ENCODE measurements at regions not wholly inside any gene's neighbourhood (a gene's known extent, or its start where the extent isn't known, plus 50 kb on each side); places are given as distances from the start of the nearest gene placed in this dataset.

GRCh38 chr21:15224346-15225086 lies 159.7 kb upstream of the NRIP1 start:
- TF ChIP-seq CTCF (IDR thresholded peaks at IDR 0.05) (no peak), POLR2A (IDR thresholded peaks at IDR 0.05) (no peak), EP300 (IDR thresholded peaks at IDR 0.05) (no peak)
